GM12865 (cell line): ENCODE measurements at regions not wholly inside any gene's neighbourhood (a gene's known extent, or its start where the extent isn't known, plus 50 kb on each side); places are given as distances from the start of the nearest gene placed in this dataset.
"Not testable (repeated sequence)": the region's sequence is repeated elsewhere in the genome, so short reads cannot be mapped to it uniquely, and the experiment has no call there.

Experiments used
- DNase-seq: peaks from one replicate; pipeline ENCODE4 v3.0.0; 2010; ENCODE audit warnings: low read depth
- H3K4me3 ChIP-seq: 2 replicates; pipeline ENCODE4 v1.5.1; 2011; ENCODE audit warnings: mild to moderate bottlenecking, low read depth, low read length, control low read depth
- CTCF ChIP-seq: IDR thresholded peaks from 2 replicates; pipeline ENCODE4 v1.5.1; 2011; ENCODE audit warnings: low read length, control low read depth, low read depth, inconsistent platforms; ENCODE audit not compliant: insufficient read depth; ENCODE audit errors: missing control alignments

DNA sequence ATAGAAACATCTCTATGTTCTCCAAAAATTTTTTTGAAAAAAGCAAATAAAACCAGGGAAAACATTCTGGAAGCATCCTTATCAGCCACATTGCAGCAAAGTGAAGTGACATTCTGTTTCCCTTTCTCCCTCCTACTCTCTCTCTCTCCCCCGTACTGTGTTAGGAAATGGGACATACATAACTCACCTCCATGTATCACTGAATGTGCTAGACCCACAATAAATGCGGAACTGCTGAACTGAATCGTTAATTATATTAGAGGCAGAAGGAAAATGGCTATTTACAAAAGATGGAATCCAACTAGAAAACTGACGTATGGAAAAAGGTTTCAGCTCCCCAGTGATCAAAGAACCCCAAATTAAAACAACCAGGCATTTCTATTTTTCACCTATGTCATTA, 129.8 kb downstream of the MINAR1 start:
- DNase-seq, result no peak
- no peak for TF ChIP-seq CTCF
- no peak overlapping the region for H3K4me3 ChIP-seq

- no peak for DNase-seq
- no peak overlapping the region for H3K4me3 ChIP-seq
- TF ChIP-seq CTCF, result no peak
These were observed 130.3 kb downstream of the MINAR1 start for GRCh38 chr15:79562403-79562815.

DNA sequence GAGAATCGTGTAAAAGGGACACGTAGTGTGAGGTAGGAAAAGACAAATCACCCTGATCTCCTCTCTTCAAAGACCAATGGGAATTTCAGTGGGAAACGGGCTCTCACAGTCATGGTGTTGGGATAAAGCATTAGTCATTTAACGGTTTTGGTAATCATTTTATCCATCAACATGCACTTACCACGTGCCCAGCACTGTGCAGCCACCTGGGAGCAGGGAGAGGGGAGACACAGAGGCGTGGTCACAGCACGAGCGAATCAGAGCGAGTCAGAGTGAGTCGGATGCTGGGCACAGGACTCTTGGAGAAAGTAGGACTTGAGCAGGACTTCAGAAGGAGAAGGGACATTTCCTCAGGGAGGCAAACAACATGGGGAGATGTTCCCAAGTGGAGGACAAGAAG, 130.8 kb downstream of the MINAR1 start:
- H3K4me3 ChIP-seq, result no peak overlapping the region
- TF ChIP-seq CTCF, result no peak
- no peak for DNase-seq

DNA sequence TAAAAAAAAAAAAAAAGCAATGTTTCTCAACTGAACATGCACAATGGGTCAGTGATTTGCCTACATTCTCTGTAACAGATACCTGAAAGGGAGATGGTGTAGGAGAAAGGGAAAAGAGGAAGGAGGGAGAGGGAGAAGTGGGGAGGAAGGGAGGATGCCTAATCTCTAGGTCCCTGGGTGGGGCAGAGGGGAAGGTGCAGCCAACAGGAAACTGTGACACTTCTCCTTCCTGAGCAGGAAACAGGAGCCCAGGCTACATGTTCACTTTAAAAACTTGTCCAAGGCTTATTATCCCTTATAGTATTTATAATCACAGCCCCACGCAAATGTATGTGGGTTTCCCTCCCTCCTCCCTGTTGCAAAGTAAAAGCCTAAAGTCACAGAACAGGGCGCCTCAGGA, 137.9 kb downstream of the MINAR1 start:
- TF ChIP-seq CTCF, result no peak
- H3K4me3 ChIP-seq, result no peak overlapping the region
- no peak for DNase-seq

GRCh38 chr15:79572691-79573404, 140.7 kb downstream of the MINAR1 start:
- no peak for DNase-seq
- H3K4me3 ChIP-seq, result no peak overlapping the region
- TF ChIP-seq CTCF, result no peak

DNA sequence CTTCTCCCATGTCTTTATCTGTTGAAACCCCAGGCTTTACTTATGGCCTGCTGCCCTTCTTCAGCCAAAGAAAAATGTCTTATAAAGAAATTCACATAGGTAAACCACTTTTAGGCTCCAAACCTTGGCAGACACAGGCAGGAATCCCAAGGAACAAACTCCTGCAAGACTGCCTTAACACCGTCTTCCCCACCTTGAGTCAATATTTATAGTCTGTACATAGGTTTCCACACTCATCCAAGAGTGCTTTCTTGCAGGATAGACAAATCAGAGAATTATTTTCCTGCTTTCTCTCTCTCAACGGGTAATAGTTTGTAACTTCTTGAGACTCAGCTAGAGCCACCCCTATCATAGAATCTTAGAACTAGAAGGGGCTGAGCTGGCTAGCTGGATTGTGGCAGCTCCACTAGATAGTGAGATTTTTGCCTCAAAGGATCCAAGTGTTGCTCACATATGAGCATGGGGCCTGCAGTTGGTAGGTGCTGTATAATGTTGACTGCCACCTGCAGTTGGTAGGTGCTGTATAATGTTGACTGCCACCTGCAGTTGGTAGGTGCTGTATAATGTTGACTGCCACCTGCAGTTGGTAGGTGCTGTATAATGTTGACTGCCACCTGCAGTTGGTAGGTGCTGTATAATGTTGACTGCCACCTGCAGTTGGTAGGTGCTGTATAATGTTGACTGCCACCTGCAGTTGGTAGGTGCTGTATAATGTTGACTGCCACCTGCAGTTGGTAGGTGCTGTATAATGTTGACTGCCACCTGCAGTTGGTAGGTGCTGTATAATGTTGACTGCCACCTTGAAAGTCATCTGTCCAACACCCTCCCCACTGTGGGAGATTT, 142.5 kb downstream of the MINAR1 start:
- DNase-seq, H3K4me3 ChIP-seq: not testable (repeated sequence)

GRCh38 chr15:79582650-79583049, 150.5 kb downstream of the MINAR1 start:
- TF ChIP-seq CTCF, result no peak
- H3K4me3 ChIP-seq, result no peak overlapping the region
- DNase-seq, result no peak
